Stimulated activated CD4-positive, alpha-beta T cell treated with anti-CD3 and anti-CD28 coated beads, Interleukin-4, amount 100 ng/mL, for 24 hours (primary cell): ENCODE measurements at regions not wholly inside any gene's neighbourhood (a gene's known extent, or its start where the extent isn't known, plus 50 kb on each side); places are given as distances from the start of the nearest gene placed in this dataset.
"Not testable (repeated sequence)": the region's sequence is repeated elsewhere in the genome, so short reads cannot be mapped to it uniquely, and the experiment has no call there.

ENCODE experiments used
- DNase-seq: peaks from one replicate; pipeline ENCODE4 v3.0.0-alpha.2; 2020

DNA sequence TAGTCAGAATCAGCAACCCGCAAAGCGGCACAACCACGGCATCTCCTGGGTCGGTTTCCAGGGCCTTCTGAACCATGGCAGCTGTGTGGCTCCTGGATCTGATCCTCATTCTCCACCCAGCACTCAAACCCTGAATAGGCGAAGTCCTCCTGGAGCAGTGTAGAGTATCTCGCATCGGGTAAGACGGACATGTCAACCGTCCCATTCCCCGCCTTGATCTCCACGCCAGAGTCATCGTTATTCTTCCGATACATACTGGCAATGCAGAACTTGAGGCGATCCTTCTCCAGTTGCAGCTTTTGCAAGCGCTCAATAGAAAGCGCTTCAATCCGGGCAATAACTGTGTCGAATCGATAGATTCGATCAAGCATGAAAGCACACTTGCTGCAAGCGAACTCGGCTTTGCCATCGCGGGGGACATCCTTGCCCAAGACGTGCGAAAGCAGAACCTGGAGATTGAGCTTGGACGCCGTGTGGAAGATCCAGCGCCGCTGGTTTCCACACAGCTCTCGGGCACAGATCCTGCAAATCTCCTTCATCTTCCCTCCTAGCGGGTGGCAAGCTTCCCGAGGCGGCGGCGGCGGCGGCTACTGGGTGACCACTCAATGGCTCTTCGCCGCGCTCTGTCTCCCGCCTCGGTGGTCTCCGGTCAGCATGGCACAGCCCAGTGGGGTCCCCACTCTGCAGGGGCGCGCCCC lies 142.9 kb downstream of the NBPF8 start:
- DNase-seq = not testable (repeated sequence)

- peak; percentile 61 for DNase-seq
These were observed 143.6 kb downstream of the NBPF8 start for GRCh38 chr1:120558303-120559060.

DNA sequence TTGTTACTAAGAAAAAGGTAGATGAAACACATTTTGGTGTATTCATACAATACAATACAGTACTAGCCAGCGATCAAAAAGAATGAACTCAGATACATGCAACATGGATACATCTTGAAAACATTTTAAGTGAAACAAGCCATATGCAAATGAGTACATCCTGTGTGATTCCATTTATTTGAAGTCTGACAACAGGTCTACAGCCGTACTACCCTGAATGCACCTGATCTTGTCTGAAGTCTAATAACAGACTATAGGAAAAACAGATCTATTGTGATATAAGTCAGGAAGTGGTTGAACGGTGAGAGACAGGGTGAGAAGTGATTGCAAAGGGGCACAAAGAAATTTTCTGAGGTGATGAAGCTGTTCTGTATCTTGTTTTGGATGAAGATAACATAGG lies 146.9 kb downstream of the NBPF8 start:
- DNase-seq = not testable (repeated sequence)

DNA sequence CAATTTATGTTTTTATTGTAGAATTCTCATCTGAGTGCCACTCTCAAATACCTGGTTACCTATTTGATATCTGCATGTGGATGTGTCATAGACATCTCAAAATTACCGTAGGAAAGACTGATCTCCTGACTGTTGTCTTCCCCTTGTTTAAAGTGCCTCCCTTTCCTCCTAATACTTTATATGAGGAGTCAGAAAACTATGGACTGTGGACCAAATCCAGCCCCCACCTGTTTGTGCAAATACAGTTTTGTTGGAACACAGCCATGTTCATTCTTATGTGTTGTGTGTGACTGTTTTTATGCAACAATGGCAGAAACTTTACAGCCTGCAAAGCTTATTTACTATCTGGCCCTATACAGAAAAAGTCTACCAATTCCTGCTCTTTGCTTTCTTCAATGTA lies 150.6 kb downstream of the NBPF8 start:
- DNase-seq = not testable (repeated sequence)

GRCh38 chr1:120567620-120568019 lies 152.8 kb downstream of the NBPF8 start:
- not testable (repeated sequence) for DNase-seq

GRCh38 chr1:120575201-120575600 lies 148.5 kb upstream of the NBPF26 start:
- DNase-seq = not testable (repeated sequence)

- not testable (repeated sequence) for DNase-seq
These were observed 141.6 kb upstream of the NBPF26 start for GRCh38 chr1:120582135-120582534.

DNA sequence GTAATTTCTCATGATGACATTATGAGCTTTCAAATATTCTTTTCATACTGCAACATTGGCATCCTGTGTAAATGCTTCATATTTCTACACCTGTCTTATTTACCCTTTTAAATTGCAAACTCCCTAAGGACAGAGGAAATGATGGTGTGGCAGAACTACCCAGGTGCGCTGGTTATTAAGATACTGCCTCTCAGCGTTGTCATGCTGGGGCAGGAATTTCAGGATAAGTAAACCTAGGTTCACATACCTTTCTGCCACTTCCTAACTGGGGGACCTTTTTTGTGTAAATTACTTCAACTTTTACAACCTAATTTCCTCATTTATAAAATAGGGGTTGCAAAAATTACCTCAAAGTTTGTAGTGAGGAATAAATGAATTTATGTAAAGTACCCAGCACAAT lies 137.7 kb upstream of the NBPF26 start:
- not testable (repeated sequence) for DNase-seq

- DNase-seq = not testable (repeated sequence)
These were observed 134.9 kb upstream of the NBPF26 start for GRCh38 chr1:120588811-120589210.

DNA sequence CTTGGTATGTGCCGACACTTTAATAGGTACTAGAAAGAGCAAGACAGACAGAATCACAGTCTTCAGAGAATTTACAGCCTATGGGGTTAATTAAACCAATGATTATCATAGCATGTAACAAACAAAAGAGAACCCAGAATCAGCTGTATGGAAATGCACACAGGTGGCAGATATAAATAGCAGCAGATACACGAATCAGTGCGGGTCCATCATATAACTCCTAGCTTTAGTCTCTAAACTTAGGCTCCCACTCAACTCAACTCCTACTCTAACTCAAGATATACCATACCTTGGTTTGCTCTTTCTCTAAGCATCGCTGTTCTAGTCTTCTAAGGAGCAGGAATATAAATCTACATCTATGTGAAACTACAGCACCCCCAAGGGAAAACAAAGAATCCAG lies 132.0 kb upstream of the NBPF26 start:
- DNase-seq = not testable (repeated sequence)

DNA sequence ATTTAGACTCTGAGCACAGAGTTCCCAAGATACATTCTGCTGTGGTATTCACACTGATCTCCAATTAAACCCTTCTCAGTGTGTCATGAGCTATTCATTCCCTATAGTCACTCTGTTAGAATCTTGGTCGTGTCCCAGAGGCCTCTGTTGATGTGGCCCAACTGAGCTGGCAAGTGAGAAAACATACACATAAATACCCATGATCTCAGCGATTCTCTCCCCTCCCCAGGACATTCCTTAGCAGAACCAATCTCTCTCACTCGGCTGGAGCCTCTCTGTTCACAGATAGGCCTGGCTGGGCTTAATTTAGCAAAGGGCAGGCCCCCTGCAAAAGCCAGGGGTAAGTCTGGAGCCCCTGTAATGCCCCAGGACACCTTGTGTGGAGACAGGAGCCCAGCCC lies 130.8 kb upstream of the NBPF26 start:
- not testable (repeated sequence) for DNase-seq

DNA sequence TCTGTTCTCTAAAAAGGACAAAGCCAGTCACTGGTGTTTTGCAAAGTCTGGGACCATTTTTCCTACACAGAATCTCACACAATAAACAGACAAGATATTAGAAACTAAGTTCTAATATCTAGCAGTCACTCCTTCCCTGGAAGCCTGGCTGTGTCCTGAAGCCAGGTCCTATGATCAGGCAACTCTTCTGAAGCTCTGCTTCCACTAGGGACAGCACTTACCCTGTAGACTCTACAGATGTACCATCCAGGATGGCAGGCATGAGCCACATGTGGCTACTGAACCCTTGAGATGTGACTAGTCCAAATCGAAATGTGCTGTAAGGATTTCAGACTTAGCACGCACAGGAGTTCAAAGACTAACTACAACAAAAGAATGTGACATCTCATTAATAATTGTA lies 130.1 kb upstream of the NBPF26 start:
- not testable (repeated sequence) for DNase-seq

- not testable (repeated sequence) for DNase-seq
These were observed 125.3 kb upstream of the NBPF26 start for GRCh38 chr1:120598331-120598951.

- DNase-seq = not testable (repeated sequence)
These were observed 124.2 kb upstream of the NBPF26 start for GRCh38 chr1:120599511-120599910.

DNA sequence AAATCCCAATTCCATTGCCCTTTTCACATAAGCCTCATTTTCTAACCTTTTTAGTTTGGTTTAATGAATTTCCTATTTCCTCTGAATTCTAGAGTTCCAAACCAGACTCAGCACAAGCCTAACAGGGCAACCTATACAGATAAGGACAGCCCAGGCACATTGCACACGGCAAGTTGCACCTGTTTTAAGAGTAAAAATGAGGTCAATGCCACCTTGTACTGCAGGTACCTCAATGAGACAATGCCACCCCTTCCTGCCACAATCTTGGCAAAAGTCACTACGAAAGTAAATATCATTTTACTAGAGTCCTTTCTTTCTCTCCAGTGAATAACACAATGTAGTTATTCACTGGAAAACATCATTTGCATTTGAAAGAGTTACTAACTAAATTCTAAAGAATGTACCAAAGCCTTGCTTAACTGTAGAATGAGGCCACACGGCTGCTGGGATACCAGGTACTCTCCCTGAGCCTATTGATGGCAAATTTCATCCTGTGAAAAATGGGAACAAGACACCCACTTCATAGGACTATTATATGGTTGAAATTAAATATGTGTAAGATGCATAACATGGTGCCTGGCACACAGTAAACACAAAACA lies 123.2 kb upstream of the NBPF26 start:
- DNase-seq = not testable (repeated sequence)

- not testable (repeated sequence) for DNase-seq
These were observed 115.9 kb upstream of the NBPF26 start for GRCh38 chr1:120607882-120608281.

DNA sequence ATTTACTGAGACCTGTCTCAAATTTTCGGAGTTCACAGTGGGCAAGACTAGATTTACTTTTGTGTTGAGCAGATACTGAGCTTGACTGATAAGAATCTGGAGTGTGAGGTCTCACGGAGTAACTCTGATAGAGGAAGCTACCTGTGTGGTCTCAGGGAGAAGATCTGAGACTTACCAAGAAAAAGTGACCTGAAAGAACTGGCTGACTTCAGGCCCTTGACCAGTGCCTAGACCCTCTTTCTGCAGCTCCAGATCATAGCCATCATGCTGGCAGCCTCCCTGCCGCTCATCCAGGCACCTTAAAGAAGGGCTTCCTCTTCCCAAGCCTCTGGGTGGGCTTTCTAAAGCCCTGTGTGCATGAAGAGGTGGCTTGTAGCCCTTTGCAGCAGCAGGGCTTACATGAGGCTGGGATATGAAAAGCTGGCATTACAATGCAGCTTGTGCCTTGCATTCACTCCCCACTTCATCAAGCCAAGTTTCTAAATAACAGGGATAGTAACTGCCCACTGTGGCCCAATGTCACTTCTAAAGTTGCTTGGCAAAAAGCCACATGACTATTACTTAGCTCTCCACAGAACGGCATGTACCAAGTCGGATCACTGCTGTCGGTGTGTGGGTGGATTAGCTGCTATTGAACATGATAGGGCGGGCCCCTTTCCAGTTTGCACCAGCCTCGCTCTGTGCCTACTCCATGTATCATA lies 115.3 kb upstream of the NBPF26 start:
- DNase-seq = not testable (repeated sequence)

- not testable (repeated sequence) for DNase-seq
These were observed 114.7 kb upstream of the NBPF26 start for GRCh38 chr1:120609015-120609573.

DNA sequence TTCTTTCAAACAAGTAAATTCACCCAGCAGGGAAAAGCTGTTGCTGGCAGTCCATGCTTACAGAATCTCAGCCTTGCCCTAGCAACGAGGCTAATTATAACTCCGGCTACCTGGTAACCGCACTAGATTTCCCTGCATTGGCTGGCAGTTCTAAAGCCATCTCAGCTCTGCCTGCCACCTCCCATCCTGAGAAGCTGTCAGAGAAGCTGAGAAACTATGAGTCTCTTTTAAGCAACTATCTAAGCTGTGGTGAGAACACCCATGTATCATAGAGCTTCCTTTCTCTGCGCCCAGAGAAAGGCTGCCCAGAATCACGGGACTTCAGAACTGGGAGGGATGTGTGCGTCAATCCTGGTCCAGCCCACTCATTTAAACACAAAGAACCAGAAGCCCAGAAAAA lies 113.9 kb upstream of the NBPF26 start:
- not testable (repeated sequence) for DNase-seq

- DNase-seq = not testable (repeated sequence)
These were observed 108.7 kb upstream of the NBPF26 start for GRCh38 chr1:120614931-120615639.

- not testable (repeated sequence) for DNase-seq
These were observed 106.3 kb upstream of the NBPF26 start for GRCh38 chr1:120617493-120617892.
